Choroid plexus epithelial cell (primary cell): ENCODE measurements at regions not wholly inside any gene's neighbourhood (a gene's known extent, or its start where the extent isn't known, plus 50 kb on each side); places are given as distances from the start of the nearest gene placed in this dataset.

Experiments
- DNase-seq: peaks from one replicate; pipeline ENCODE4 v3.0.0-alpha.2; 2010; ENCODE audit warnings: low read depth
- H3K4me3 ChIP-seq: 2 replicates; pipeline ENCODE4 v1.5.1; 2011; ENCODE audit warnings: low read depth, mild to moderate bottlenecking, control low read depth, low read length, moderate library complexity
- CTCF ChIP-seq: conservative IDR thresholded peaks from 2 replicates; pipeline ENCODE4 v1.5.1; 2011; ENCODE audit warnings: low read depth, mild to moderate bottlenecking, control low read depth, inconsistent platforms, low read length, moderate library complexity

GRCh38 chr7:41103331-41103730 is 599.6 kb downstream of the INHBA start:
- H3K4me3 ChIP-seq, result no peak overlapping the region
- DNase-seq, result peak; percentile 26
- no peak for TF ChIP-seq CTCF

DNA sequence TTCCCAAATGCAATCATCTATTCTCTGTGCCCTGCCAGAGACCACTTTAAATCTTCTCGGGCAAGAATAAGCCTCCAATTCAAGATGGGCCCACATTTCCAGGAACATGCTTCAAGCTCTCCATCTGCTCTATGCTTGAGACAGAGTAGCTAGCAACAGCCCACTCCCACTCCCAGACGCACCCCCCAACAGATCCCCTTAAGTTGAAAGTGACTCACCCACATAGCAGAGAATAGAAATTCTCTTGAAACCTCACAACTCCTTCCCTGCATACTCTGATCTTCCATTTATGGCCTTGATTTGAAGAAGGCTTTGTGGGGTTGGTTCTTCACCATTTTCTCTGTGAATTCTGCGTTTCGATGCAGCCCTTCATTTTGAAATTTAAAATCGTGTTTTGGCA is 604.0 kb downstream of the INHBA start:
- TF ChIP-seq CTCF, result no peak
- H3K4me3 ChIP-seq, result no peak overlapping the region
- DNase-seq, result no peak

DNA sequence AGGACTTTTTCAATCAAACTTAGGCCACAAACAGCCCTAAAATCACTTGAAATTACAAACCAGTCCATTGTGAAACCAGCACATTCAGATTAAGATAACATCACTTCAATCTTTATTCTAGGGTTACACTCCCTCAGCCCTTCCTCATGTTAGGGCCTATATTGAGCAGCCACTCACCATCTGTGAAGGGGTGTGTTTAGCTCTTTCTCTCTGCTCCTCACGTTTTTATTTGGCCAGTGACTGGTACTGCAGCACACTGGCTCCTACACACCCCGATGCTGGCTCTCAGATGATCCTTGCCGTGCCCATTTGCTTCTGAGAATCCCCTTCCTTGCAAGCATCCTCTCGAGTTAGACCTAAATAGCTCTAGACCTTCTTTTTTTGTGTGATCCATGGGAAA is 604.5 kb downstream of the INHBA start:
- no peak for DNase-seq
- no peak for TF ChIP-seq CTCF

DNA sequence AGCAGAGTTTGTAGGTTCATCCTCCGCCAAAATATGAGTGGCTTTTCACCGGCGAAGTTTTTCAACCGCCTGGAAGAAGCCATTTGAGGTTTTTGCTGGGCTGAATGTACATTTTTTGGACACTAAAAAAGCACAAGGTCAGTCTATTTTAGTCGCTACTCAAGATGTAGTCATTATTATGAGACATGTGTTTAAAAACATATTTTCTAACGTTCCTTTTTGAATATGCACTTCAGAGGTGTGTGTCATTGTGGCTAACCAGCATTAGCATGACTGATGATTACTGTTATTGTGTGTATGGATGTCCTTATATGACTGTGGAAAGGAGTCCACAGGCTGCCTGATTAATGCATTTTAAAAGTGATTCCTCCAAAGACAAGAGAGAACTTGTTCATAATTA is 605.4 kb downstream of the INHBA start:
- no peak for TF ChIP-seq CTCF

More for the DNA sequence above, 604.5 kb downstream of the INHBA start:
- no peak overlapping the region for H3K4me3 ChIP-seq

DNA sequence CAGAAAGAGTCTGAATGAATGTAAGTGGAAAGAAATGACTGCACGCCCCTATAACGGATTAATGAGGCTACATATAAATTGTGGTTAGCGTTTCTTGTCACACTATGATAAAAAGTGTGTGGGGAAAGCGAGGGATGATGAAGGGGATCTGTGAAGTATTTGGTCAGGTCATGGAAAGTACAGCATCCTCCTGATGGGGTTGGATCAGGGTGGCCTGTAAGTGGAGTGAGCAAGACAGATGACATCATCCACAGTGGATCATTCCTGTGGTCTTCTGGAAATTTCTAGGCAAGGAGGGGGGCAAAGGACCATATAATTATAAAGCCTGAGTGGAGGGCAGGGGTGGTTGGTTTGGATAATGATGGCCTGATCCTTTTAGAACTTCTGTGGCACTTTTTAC is 606.0 kb downstream of the INHBA start:
- no peak overlapping the region for H3K4me3 ChIP-seq
- TF ChIP-seq CTCF, result no peak
- DNase-seq, result peak; percentile 33

More for the DNA sequence above, 605.4 kb downstream of the INHBA start:
- DNase-seq, result peak; percentile 35
- no peak overlapping the region for H3K4me3 ChIP-seq

- no peak for DNase-seq
- TF ChIP-seq CTCF, result no peak
- H3K4me3 ChIP-seq, result no peak overlapping the region
Measured at GRCh38 chr7:41093141-41093540, 609.7 kb downstream of the INHBA start.

GRCh38 chr7:41085244-41085643 is 617.6 kb downstream of the INHBA start:
- TF ChIP-seq CTCF, result no peak

More at GRCh38 chr7:41085244-41085643, 617.6 kb downstream of the INHBA start:
- peak; percentile 60 for DNase-seq
- H3K4me3 ChIP-seq, result no peak overlapping the region
